H7 (cell line): ENCODE measurements at regions not wholly inside any gene's neighbourhood (a gene's known extent, or its start where the extent isn't known, plus 50 kb on each side); places are given as distances from the start of the nearest gene placed in this dataset.

Source experiments
- DNase-seq: peaks from one replicate; pipeline ENCODE4 v3.0.0; 2012
- H3K27me3 ChIP-seq: 2 replicates; pipeline ENCODE4 v1.6.0; 2011; ENCODE audit warnings: mild to moderate bottlenecking, low read length; ENCODE audit not compliant: control insufficient read depth, insufficient read depth
- H3K36me3 ChIP-seq: replicated peaks from 2 replicates; pipeline ENCODE4 v1.5.1; 2011; ENCODE audit warnings: low read length; ENCODE audit not compliant: control insufficient read depth, insufficient read depth
- H3K4me3 ChIP-seq: 2 replicates; pipeline ENCODE4 v1.5.1; 2011; ENCODE audit warnings: low read depth, mild to moderate bottlenecking, control low read depth, low read length, moderate library complexity; ENCODE audit not compliant: insufficient read depth

DNA sequence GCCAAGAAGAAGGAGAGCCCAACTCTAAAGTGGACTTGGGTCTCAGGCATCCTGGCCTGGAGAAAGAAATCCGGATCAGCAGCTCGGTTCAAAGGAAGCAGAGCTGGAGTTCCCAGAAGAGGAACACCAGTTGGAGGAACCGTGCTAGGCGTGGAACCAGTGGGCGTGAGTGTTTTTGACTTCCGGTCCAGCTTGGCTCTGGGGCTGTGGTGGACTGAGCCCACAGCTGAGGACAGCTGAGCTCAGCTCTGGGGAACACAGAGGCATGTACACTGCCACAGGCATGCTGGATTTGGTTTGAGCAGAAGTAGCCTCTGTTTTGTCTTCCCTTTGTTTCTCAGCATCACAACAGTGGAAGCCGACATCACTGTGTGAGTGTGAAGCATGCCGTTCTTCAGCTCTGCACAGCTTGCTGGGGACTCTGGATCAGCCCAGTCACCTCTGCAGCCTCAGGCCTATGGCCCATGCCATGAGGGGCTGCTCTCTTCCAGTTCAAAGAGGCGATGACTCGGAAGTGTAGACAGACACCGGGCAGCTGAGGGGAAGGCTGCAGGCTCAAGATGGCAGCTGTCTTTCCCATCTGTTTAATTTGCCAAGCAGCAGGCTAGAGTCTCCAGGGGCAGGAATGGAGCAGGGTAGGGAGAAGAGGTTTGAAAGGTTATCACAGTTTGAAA, 185.8 kb upstream of the UBE3A start:
- H3K27me3 ChIP-seq, result no peaks in the 10 kb centered on the region; the same call in 1 of the 2 replicates
- DNase-seq, result no peak
- H3K36me3 ChIP-seq, result no peaks in the 10 kb centered on the region
- no peak overlapping the region for H3K4me3 ChIP-seq

DNA sequence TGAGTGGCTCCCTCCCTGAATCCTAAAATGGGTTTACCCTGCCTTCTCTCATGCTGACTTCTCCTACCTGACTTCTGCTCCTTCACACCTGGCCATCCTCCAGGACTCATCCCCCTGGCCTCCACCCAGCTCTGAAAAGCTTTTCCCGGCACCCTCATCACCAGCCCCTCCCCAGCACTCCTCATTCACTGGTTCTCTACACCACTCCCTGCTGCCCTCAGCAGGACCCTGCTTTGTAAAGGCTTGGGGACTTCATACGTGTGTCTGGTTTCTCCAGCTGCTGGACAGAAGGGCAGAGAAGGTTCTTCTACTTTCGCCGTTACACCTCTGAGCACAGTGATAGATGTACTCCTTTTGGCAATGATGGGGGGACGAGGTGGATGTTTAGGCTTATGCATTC, 184.9 kb upstream of the UBE3A start:
- no peak for DNase-seq
- Histone ChIP-seq H3K27me3 (no peaks in the 10 kb centered on the region; the same call in 1 of the 2 replicates), H3K36me3 (no peaks in the 10 kb centered on the region), H3K4me3 (no peak overlapping the region)

DNA sequence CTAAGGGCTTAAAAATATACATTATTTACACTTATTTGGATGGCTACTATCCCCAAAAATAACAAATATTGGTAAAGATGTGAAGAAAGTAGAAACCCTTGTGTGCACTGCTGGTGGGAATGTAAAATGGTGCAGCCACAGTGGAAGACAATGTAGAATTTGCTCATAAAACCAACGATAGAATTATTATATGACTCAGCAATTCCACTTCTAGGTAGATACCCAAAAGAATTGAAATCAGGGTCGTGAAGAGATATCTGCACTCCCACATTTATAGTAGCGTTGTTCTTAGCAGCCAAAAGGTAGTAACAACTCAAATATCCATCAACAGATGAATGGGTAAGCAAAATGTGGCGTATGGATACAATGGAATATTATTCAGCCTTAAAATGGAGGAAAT, 181.6 kb upstream of the UBE3A start:
- Histone ChIP-seq H3K36me3 (no peaks in the 10 kb centered on the region), H3K27me3 (no peaks in the 10 kb centered on the region; the same call in 1 of the 2 replicates), H3K4me3 (no peak overlapping the region)
- no peak for DNase-seq

DNA sequence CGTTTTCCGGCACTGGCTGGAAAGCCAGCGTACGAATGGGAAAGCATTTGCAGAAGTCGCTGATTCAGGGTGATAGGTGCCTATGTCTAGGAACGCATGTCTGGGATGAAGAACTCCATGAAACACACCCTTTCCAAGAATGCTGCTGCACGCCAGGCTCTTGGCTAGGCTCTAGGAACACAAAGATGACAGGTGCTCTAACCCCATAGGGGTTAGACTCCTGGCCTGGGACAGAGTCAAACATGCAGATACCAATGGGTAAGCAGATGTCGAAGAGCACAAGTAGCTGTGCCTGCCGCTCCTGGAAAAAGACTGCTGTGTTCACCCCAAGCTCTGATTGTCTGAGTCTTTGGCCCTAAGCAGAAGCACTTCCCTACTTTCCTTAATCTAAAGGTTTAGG, 180.9 kb upstream of the UBE3A start:
- DNase-seq, result no peak
- H3K4me3 ChIP-seq, result no peak overlapping the region

DNA sequence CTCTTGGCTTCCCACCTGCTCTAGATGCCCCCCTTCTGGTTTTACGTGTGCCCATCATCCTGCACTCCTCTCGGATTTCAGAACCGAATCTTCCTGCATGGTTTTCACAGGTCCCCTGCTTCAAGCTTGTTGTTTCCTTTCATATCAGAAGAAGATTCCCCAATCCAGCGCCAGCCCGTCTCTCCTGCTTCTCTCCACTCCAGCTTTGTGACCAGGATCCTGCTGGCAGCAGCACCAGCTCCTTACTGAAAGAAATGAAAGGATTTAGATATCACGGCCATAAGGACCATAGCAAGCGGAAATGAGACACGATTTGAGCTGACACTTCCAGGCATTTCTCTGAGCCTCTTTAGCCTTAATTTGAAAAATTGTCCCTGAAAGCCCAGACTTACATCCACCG, 180.3 kb upstream of the UBE3A start:
- Histone ChIP-seq H3K36me3 (no peaks in the 10 kb centered on the region), H3K27me3 (no peaks in the 10 kb centered on the region; the same call in 1 of the 2 replicates), H3K4me3 (no peak overlapping the region)
- no peak for DNase-seq

More for the DNA sequence above, 180.9 kb upstream of the UBE3A start:
- no peaks in the 10 kb centered on the region for H3K36me3 ChIP-seq
- H3K27me3 ChIP-seq, result no peaks in the 10 kb centered on the region; the same call in 1 of the 2 replicates

DNA sequence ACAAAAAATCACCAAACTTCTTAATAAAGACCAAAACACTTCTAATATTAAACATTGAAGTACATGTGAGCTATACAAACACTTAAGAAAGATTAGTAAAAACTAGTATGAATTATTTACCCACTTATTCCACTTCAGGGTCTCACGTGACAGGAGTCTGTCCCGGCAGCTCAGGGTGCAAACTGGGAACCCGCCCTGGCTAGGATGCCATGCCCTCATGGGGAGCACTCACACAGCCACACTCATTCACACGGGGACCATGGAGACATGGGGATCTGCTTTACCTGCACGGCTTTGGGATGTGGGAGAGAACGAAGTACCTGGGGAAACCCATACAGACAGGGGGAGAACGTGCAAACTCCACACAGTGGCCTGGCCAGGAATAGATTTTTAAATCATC, 179.3 kb upstream of the UBE3A start:
- no peaks in the 10 kb centered on the region for H3K36me3 ChIP-seq
- no peak overlapping the region for H3K4me3 ChIP-seq
- H3K27me3 ChIP-seq, result no peaks in the 10 kb centered on the region; the same call in 1 of the 2 replicates
- no peak for DNase-seq

DNA sequence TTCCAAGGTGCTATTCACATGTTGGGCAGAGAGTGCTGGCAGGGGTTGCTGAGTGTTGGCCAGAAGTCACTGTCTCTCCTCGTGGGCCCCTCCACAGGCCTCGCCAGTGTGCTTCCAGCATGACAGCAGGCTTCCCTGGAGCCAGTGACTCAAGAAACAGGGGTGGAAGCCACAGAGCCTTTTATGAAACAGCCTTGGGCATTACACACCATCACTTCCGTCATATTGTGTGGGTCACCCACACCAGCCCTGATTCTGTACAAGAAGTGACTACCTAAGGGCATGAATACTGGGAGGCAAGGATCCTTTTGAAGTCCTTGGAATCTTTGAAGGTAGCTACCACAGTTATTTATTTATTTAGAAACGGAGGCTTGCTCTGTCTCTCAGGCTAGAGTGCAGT, 177.6 kb upstream of the UBE3A start:
- Histone ChIP-seq H3K27me3 (no peaks in the 10 kb centered on the region; the same call in 1 of the 2 replicates), H3K36me3 (no peaks in the 10 kb centered on the region), H3K4me3 (no peak overlapping the region)
- no peak for DNase-seq

DNA sequence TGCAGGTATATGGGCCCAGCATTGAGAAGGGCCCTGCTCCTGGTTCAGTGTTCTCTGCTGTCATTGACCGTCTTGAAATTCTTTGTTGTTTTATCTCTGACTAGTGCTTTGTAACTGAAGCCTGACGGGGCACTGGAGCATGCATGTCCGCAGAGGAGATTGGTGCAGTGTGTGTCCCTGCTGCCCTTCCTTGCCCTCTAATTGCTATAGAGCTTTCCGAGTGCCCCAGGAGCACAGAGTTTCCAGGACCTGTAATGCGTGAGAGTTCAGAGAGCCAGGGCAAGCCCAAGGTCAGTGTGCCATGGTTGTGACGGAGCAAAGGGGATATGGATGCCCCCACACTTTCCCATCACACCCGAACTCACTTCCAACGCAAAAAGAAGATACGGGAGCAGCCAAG, 174.3 kb upstream of the UBE3A start:
- Histone ChIP-seq H3K4me3 (no peak overlapping the region), H3K36me3 (no peaks in the 10 kb centered on the region), H3K27me3 (no peaks in the 10 kb centered on the region)
- no peak for DNase-seq

DNA sequence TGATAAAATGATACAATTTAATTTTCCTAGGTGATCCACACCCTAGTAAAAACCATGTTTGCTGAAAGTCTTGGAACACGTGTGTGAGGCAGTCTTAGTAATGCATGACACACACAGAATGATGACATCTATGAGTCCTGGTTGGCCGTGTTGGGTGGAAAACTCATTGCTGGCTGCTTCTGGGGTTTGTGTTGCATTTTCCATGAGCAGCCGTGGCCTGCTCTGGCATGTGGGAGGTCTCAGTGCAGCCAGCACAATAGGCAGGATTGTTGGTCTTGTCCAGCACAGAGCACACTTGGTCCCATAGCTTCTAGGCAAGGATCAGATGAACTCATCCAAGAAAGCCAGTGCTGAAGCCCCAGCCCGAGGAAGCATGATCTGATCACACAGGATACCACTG, 172.8 kb upstream of the UBE3A start:
- no peak for DNase-seq
- Histone ChIP-seq H3K36me3 (no peaks in the 10 kb centered on the region), H3K4me3 (no peak overlapping the region), H3K27me3 (no peaks in the 10 kb centered on the region)

DNA sequence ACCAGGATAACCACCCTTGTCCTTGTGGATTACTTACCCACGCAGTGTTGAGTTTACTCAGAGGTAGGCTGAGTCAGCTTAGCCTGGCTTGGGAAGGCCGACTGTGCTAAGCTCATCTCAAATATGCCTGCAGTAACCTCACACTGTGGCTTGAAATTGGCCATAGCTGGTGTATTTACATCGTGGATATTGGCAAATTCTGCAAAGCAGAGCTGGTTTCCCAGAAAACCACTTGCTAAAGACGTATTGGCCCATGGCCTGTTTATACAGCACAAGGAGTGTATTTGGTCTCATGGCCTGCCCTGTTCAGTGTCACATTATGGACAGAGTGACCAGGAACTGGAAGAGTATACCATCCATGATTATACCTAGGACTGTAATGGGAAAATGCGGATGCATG, 170.5 kb upstream of the UBE3A start:
- Histone ChIP-seq H3K4me3 (no peak overlapping the region), H3K36me3 (no peaks in the 10 kb centered on the region), H3K27me3 (no peaks in the 10 kb centered on the region)
- no peak for DNase-seq

DNA sequence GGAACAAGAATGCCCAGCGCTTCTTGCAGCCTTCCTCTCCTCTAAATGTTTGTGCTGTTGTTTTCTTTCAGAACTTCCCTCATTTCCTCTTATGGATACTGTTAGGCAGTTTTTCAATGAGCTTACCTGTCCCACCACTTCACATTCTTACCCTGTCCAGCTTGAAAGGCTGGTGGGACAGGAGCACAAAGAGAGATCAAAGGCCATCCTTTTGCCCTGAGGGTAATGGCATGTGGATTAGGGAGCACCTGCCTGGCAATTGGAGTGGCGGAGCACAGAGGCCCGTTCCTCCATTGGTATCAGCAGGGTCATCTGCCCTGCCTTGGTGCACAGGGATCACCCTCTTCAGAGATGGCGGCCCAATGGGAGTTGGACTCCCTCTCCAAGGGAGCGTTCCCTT, 170.1 kb upstream of the UBE3A start:
- DNase-seq, result no peak
- Histone ChIP-seq H3K27me3 (no peaks in the 10 kb centered on the region), H3K4me3 (no peak overlapping the region), H3K36me3 (no peaks in the 10 kb centered on the region)

DNA sequence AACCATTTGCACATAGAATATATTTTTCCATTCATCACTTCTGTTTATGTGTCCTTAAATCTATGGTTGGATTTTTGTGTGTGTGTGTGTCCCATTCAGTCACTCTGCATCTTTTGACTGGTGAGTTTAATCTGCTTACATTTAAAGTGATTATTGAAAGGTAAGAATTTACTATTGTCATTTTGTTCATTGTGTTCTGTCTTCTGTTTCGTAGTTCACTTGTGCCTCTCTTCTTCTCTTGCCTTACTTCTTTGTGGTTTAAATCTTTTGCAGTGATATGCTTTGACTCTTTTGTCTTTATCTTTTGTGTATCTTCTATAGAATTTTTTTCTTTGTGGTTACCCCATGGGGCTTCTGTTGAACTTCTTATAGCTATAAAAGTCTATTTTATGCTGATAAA, 166.3 kb upstream of the UBE3A start:
- H3K36me3 ChIP-seq, result no peaks in the 10 kb centered on the region
- H3K27me3 ChIP-seq, result no peaks in the 10 kb centered on the region
- H3K4me3 ChIP-seq, result no peak overlapping the region
- no peak for DNase-seq

DNA sequence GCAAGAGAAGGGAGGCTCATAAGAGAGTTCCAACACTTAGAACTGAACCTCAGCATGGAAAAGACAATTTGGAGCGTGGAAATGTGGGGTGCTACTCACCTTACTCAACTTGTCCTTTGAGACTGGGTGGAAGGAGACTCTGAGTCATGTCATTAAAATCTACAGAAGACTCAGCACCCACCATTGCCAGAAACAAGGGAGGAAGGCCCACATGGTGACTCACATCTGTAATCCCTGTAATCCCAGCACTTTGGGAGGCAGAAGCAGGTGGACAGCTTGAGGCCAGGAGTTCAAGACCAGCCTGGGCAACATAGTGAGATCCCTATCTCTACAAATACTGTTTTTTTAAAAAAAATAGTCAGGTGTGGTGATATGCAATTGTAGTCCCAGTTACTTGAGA, 161.9 kb upstream of the UBE3A start:
- Histone ChIP-seq H3K27me3 (no peaks in the 10 kb centered on the region), H3K36me3 (no peaks in the 10 kb centered on the region)
- DNase-seq, result no peak

DNA sequence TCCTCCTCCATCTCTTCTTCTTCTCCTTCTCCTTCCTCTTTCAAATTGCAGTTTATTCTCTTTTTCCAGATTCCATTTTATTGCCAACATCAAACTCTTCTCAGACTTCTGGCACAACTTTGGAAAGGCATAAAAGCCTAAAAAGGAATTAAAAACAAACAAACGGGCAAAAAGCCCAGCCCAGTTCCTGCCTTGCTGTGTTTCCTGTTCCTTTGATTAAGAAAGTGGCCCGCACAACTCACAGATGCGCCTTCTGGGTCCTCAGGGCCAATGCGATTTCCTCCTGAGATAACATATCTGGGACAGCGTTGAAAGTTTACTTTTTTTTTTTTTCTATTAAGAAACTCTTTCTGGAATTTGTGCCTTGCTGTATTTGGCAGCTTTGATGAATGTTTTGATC, 158.7 kb upstream of the UBE3A start:
- DNase-seq, result no peak
- Histone ChIP-seq H3K4me3 (no peak overlapping the region), H3K27me3 (no peaks in the 10 kb centered on the region), H3K36me3 (no peaks in the 10 kb centered on the region; the same call in 1 of the 2 replicates)

More for the DNA sequence above, 161.9 kb upstream of the UBE3A start:
- no peak overlapping the region for H3K4me3 ChIP-seq

DNA sequence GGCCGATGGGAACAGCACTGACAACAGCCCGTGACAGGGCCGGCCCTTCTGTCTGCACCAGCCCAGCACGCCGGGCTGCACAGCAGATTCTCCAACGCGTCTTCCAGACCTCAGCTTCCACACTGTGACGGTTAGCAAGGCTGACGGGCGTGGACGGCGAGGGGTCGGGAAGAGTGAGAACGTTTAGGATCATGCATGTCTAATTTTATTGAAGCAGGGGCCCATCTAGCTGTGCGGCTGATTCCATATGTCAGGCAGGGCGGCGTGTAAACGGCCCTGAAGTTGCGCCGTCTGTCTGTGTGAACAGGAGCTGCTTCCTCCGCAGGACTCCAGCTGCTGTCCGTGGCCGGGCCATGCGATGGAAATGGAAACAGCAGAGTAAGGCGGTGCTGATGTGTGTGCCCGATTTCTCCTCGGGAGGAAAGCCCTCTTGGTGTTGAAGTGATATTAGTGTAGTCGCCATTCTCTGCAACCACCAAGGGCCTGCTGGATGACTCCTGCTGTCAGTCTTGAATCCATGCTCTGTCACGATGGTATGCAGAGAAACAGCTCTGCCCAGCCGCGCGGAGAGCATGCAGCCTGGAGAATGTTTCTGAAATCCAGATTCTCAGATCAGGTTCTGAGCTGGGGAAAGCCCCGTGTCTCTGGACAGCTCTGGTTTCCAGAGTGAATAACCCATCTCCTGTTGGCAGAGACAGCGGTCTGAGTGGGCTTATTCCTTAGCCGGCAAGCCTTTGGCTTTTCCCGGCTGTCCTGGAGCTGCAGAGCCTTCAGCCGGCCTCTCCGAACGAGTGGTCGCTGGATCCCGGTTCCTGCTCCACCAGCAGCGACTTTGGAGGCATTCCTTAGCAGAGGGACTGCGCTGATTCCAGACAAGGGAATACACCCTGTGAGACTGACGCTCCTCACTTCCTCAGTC, 158.1 kb upstream of the UBE3A start:
- H3K27me3 ChIP-seq, result no peaks in the 10 kb centered on the region
- no peaks in the 10 kb centered on the region; the same call in 1 of the 2 replicates for H3K36me3 ChIP-seq
- no peak for DNase-seq
- H3K4me3 ChIP-seq, result no peak overlapping the region
